Uterus (tissue), 2 donors: ENCODE measurements at regions not wholly inside any gene's neighbourhood (a gene's known extent, or its start where the extent isn't known, plus 50 kb on each side); places are given as distances from the start of the nearest gene placed in this dataset.

Source experiments
- POLR2A ChIP-seq, 2 donors: fragments of 450-650 bp; IDR thresholded peaks; one replicate each; pipeline ENCODE4 v1.6.1; 2016; ENCODE audit warnings: antibody characterized with exemption in 2 of 2, mild to moderate bottlenecking in 1 of 2, moderate library complexity in 1 of 2
- TF ChIP-seq, protein P1 (sequence below), 4 experiments: fragments of 200-600 bp in 2 of 4; fragments of 450-650 bp in 2 of 4; sonication (generic) in 2 of 4; IDR thresholded peaks; one replicate each; pipeline ENCODE4 v1.5.1; 2016 to 2019; ENCODE audit warnings: antibody characterized with exemption in 4 of 4, mild to moderate bottlenecking in 2 of 4, moderate library complexity in 1 of 4

DNA sequence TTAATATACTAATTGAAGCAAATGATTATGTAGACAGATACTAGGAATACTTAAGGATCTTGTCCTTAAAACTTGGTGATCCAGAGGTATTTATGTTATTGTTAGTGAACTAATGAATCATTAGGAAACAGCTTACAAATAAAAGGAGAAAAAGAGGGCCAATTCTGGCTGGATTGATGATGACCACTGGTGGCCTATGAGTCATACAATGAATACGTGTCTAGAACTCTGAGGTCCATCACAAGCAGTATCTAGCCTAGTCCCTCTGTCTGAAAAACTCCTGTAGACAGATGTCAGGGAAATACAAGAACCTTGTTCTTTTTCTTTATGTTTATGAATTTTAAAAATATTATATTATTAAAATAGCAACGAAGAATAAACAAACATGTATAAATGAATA, 51.7 kb upstream of the RTL1 start:
- TF ChIP-seq, protein P1, sequence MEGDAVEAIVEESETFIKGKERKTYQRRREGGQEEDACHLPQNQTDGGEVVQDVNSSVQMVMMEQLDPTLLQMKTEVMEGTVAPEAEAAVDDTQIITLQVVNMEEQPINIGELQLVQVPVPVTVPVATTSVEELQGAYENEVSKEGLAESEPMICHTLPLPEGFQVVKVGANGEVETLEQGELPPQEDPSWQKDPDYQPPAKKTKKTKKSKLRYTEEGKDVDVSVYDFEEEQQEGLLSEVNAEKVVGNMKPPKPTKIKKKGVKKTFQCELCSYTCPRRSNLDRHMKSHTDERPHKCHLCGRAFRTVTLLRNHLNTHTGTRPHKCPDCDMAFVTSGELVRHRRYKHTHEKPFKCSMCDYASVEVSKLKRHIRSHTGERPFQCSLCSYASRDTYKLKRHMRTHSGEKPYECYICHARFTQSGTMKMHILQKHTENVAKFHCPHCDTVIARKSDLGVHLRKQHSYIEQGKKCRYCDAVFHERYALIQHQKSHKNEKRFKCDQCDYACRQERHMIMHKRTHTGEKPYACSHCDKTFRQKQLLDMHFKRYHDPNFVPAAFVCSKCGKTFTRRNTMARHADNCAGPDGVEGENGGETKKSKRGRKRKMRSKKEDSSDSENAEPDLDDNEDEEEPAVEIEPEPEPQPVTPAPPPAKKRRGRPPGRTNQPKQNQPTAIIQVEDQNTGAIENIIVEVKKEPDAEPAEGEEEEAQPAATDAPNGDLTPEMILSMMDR (IDR thresholded peaks at IDR 0.05), result no peak
- no peak for TF ChIP-seq POLR2A (IDR thresholded peaks at IDR 0.05)
